SK-N-MC (cell line): ENCODE measurements at regions not wholly inside any gene's neighbourhood (a gene's known extent, or its start where the extent isn't known, plus 50 kb on each side); places are given as distances from the start of the nearest gene placed in this dataset.

Source experiments
- EZH2 ChIP-seq: fragments of 200-600 bp; sonication (generic); IDR thresholded peaks from one replicate; pipeline ENCODE4 v1.6.1; 2017; ENCODE audit warnings: antibody characterized with exemption
- POLR2AphosphoS5 ChIP-seq: IDR thresholded peaks from 2 replicates; pipeline ENCODE4 v1.6.1; 2012; ENCODE audit warnings: mild to moderate bottlenecking, low read depth, low read length, borderline replicate concordance

GRCh38 chr11:45717526-45717925 is 52.1 kb upstream of the CHST1 start:
- no peak for TF ChIP-seq EZH2
- no peak for TF ChIP-seq POLR2AphosphoS5
